GM21423 (cell line): ENCODE measurements at regions not wholly inside any gene's neighbourhood (a gene's known extent, or its start where the extent isn't known, plus 50 kb on each side); places are given as distances from the start of the nearest gene placed in this dataset.
"Not testable (repeated sequence)": the region's sequence is repeated elsewhere in the genome, so short reads cannot be mapped to it uniquely, and the experiment has no call there.

Experiments used
- ATAC-seq: cut with Tn5 transposase; IDR thresholded peaks from one replicate; pipeline ENCODE4 v1.9.1; 2021; ENCODE audit warnings: mild to moderate bottlenecking, moderate library complexity; ENCODE audit not compliant: unreplicated experiment

DNA sequence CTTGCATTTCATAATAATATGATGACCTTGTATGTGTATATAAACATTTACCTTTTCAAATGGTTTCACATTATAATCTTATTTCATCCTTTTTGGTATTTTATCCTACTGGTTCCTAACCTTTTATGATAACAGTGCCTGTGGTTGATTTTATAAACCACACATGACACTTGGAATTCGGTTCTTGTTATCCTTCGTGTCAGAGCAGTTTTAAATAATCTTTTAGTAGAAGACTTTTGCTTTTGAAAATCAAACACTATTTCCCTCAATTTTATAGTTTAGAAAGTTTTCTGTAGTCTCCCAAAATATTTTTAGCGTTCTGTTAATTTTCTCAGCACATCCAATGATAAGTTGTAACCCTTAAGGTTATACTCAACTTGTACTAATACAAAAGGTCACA, 676.8 kb downstream of the RAPGEF2 start:
- no peak for ATAC-seq

DNA sequence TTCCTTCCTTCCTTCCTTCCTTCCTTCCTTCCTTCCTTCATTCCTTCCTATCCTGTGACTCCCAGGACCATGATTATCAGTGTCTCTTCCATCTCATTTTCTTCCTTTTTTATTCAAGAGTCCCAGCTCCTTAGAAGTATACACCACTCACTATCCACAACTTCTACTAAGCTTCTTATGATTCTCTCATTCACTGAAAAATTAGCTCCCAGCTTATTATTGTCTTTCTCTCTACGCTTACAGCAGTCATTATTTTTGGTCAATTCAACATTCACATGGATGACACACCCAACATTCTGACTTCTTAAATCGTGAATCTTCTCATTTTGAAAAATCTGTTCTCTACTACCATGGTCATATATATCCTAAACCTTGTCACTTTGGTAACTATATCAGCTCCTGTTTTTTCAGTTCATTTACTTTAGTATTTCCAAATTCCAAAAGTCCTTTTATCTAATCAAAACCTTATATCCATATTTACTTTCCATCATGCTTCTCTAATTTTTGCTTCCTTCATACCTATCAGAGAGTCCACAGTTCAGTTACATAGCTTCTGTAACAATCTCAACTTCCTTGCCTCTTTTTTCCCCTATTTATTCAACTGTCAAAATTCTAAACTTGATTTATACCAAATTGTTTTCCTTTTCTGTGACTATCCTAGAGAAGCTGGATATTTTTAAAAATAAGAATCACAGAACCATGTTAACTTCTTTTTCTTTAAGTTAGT, 677.5 kb downstream of the RAPGEF2 start:
- no peak for ATAC-seq

- ATAC-seq = no peak
These were observed 685.0 kb downstream of the RAPGEF2 start for GRCh38 chr4:159787901-159788300.

DNA sequence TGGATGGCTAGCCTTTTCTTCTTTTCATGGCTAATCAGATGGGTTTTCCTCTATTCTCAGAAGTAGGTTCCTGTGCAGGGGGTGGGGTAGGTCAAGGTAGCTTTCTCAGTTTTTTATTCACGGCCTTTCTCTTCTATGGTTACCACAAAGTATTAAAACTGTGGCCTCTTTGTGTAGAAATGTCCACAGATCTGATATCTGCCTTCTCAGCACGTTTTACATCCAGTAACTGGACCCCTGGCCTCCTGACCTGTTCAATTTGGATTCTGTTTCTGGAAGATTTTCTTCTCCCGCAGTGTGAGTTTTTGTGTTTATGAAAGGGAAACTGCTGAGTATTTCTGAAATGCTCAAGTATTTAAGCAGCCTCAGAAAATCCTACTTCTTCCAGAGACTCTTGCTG, 688.5 kb downstream of the RAPGEF2 start:
- ATAC-seq = no peak

GRCh38 chr4:159804592-159804991, 701.7 kb downstream of the RAPGEF2 start:
- not testable (repeated sequence) for ATAC-seq

DNA sequence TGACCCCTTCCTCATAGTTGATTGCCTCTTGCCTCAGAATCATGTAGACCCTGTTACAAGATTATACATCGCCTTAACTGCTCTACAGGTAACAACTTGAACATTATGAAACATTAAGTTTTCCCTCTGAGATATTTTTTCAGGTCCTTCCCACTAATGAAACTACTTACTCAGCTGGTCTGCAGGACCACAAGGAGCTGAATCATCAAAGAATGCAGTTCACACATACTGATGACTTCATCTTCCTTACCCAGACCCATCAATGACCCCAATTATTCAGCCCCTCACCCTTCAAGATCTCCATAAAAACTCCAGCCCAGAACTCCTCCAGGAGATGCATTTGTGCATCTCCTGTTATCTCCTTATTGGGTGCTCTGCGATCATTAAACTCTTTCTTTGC, 720.9 kb downstream of the RAPGEF2 start:
- no peak for ATAC-seq

DNA sequence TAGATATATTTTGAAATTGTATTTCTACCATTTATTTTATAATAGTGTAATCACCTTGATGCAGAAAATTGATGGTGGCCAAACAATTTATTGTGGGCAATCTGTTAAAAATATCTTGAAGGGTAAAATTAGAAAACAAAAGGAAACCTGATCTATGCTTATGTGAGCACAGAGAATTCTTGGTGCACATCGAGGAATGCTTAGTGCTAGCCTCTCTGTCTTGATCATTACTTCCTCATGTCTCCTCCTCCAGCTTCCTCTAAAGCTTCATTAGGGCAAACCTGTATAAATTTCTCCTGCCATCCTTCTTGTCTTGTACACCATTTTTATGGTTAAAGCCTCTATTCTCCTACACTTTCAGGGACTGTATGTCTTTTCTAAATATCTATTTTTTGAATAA, 725.8 kb downstream of the RAPGEF2 start:
- ATAC-seq = no peak

DNA sequence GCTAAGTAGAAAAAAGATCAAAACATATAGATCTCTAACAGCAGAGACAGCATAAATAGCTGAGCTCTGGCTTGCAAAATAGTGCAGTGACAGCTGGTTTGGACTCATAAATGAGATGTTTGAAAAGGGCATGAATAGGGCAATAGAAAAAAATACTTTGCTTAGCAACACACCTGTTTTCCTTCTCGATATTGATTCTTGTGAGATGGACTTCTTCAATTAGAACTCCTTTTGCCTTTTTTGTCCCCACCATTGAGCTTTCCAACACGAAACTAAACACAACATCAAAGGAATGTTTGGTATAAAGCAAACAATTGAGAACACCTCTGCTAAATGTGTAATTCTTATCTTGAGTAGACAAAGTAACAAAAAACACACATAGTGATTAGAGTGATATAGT, 726.3 kb downstream of the RAPGEF2 start:
- ATAC-seq = no peak

GRCh38 chr4:159837071-159837470, 734.2 kb downstream of the RAPGEF2 start:
- no peak for ATAC-seq

GRCh38 chr4:159855731-159856130, 752.9 kb downstream of the RAPGEF2 start:
- ATAC-seq = no peak

GRCh38 chr4:159856451-159856850, 753.6 kb downstream of the RAPGEF2 start:
- ATAC-seq = no peak

DNA sequence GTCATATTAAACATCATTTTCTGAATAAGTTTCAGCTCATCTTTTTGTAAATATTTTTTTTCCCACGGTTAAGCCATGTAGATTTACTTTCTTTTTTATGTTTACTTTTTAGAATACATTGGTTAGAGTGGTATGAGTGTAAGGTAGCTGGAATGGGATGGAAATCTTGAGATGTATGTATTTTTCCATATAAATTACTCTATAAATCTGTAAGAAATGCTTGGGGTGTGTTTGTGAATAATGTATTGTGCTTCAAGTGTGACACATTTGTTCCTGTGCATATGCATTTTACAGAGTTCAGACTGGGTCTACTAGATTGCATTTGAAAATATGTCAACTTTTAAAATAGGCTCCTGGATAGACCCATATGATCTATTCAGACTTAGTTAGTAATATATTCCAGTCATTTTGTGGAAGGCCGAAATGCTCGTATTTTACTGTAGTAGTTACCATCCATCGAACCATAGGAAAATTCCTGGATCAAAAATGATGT, 756.8 kb downstream of the RAPGEF2 start:
- ATAC-seq = no peak

DNA sequence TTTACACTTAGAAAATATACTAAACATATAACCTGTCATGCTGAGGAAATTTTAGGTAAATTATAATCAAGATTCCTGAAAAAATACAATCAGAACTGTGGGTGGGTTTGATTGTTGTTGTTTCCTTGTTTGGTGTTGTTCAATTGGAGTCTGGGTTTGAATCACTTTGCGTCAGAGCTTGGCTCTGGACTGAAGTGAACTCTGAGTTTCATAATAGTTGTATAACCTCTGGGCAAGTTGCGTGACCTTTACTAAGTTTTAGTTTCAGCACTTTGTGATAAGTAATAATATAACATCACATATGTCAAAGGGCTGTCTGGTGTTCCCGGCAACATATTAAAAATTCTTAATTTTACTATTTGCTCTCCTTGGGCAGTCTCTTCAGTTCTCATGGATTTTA, 758.1 kb downstream of the RAPGEF2 start:
- no peak for ATAC-seq

DNA sequence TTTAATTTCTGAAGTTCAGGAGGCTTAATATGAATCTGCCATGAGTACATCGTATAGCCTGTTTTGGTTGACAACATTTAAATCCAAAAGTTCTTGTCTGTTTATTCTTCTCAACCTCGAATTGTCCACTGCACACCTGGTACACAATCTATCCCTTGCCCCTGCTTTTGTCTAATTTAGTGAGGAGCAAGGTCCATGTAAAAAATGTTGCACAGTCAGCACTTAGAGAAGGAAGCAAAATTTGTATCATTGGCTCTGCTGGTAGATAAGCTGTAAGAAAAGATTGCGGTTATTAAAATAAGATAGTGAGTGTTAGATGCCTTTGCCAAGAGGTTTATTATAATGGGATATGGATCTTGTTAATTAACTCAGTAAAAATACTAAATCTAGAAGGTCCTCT, 761.5 kb downstream of the RAPGEF2 start:
- ATAC-seq = no peak

GRCh38 chr4:159867673-159868072, 764.8 kb downstream of the RAPGEF2 start:
- ATAC-seq = no peak

DNA sequence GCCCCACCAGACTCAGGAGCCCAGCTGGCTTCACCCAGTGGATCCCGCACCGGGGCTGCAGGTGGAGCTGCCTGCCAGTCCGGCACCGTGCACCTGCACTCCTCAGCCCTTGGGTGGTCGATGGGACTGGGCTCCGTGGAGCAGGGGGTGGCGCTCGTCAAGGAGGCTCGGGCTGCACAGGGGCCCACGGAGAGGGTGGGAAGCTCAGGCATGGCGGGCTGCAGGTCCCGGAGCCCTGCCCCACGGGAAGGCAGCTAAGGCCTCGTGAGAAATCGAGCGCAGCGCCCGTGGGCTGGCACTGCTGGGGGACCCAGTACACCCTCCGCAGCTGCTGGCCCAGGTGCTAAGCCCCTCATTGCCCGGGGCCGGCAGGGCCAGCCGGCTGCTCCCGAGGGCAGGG, 766.1 kb downstream of the RAPGEF2 start:
- ATAC-seq = not testable (repeated sequence)

GRCh38 chr4:159871141-159871540, 768.3 kb downstream of the RAPGEF2 start:
- ATAC-seq = no peak

- no peak for ATAC-seq
These were observed 778.3 kb downstream of the RAPGEF2 start for GRCh38 chr4:159881158-159881557.

DNA sequence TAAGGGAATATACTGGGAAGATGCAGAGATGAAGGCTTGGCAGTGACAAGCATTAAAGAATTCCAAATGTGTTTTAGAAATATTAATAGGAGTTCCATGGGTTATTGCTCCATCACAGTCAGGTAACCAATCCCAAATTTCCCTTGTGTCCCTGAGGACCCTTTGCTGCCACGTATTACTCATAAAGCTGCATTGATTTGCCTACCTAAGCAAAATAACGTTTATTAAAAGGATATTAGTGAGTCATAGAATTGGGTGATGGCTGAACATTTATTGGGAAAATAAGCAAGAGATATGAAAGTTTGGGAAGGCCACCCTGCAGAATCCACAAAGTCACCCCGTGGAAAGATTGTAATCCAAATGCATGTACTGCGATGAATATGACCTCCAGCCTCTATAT, 782.1 kb downstream of the RAPGEF2 start:
- no peak for ATAC-seq

DNA sequence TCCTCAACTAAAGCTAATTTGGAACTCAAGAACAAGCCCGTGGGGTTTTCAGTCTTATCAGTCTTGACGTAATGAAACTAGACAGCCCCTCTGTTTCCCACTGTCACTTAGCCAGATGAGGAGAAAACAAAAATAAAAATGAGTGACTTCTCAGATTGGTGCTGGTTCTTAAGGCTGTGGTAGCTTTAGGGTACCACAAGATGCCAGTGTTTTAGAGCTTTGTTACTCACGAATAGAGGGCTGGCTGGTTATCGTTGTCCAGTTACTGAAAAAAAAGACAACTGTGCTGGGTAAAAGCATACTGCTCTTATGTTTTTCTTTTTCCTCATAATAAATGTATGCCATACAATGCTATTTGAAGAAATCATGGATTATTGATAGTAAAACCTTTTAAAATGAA, 796.7 kb downstream of the RAPGEF2 start:
- ATAC-seq = no peak

DNA sequence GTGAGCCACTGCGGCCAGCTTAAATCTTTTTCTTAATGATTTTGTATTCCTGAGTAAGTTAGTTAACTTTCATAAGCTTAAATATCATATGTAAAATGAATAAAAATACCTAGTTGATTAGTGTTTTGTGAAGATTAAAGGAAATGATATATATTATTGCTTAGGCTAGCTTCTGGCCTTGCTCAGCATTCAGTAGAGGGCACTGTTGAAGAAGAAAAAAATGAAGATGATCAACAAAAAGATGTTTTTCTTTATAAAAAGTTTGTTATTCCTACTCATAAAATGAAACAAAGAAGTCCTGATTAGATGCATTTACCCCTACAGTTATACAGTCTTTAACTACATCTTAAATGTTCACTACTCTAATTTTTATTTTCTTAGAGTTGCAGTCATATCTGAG, 797.7 kb downstream of the RAPGEF2 start:
- no peak for ATAC-seq

GRCh38 chr4:159902648-159903047, 799.8 kb downstream of the RAPGEF2 start:
- ATAC-seq = no peak

DNA sequence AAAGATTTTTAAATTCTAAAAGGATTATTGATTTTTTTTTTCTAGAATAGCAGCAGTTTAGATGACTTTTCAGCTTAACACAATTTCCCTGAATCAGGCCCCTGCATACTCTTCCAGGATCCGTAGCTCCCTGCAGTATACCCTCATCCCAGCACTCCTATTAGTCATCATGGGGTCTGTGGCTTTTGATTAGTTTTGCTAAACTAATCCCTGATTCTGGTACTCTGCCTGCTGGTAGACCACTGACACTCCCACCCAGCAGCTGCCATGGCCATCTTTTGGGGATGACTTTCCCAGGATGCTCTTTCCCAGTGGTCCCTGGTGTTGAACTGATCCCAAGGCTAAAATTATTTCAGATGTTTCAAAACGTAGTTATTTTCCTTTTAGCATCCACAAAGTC, 802.0 kb downstream of the RAPGEF2 start:
- ATAC-seq = no peak
